Left ventricle myocardium superior (tissue), 1 donor: ENCODE measurements at regions not wholly inside any gene's neighbourhood (a gene's known extent, or its start where the extent isn't known, plus 50 kb on each side); places are given as distances from the start of the nearest gene placed in this dataset.

Experiments
- ATAC-seq: fragments of 200-7000 bp; cut with Tn5 transposase; one replicate; pipeline ENCODE4 v1.9.1; 2020; ENCODE audit warnings: mild to moderate bottlenecking, moderate library complexity
- DNase-seq: peaks from one replicate; pipeline ENCODE4 v3.0.0-alpha.2; 2020
- intact Hi-C: fragments of 100-400 bp; cut with micrococcal nuclease; formaldehyde crosslinking; loops from one replicate; pipeline ENCODE4 v1.11.0; 2022
- donor health status: DM: no; HTN: yes; CAD: no; lungs with severe emphysema.

GRCh38 chr12:19695244-19696098, 256.2 kb downstream of the AEBP2 start:
- intact Hi-C loops: no loop called here
- DNase-seq: no peak
- no peak for ATAC-seq

DNA sequence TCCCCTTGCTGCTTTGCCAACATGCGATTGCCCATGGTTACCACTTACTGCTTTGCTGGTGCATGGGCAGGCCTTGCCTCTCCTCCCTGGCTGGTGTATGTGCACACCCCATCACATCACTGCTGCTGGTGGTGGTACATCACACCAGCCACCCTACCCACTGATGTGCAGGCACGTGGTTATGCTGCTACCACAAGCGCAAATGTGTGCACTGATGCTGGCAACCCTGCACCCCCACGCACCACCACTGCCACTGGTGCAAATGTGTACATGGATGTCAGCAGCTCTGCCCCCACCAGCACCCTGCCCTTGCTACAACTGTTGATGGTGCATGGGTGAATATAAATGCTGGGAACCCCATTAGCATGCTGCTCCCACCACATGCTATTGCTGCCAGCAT, 261.7 kb downstream of the AEBP2 start:
- DNase-seq: no peak
- no peak for ATAC-seq
- intact Hi-C loops: no loop called here

DNA sequence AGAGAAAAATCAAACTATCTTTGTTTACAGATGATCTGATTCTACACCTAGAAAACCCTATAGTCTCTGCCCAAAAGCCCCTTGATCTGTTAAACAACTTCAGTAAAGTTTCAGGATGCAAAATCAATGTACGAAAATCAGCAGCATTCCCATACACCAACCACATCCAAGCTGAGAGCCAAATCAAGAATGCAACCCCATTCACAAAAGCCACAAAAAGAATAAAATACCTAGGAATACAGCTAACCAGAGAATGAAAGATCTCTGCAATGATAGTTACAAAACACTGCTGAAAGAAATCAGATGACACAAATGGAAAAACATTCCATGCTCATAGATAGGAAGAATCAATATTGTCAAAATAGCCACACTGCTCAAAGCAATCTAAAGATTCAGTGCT, 265.7 kb downstream of the AEBP2 start:
- no peak for ATAC-seq
- no peak for DNase-seq
- intact Hi-C loops: no loop called here

DNA sequence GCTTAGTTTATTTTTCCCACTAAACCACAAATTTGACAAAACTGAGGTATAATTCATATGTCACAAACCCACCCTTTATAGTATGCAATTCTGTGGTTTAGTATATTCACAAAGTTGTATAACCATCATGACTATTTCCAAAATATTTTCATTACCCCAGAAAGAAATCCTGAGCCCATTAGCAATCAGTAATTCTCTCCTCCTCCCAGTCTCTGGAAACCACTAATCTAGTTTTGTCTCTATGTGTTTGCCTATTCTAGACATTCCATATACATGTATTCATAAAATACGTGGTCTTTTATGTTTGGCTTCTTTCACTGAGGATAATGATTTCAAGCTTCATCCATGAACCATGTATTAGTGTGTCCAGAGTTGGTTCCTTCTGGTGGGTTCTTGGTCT, 267.6 kb downstream of the AEBP2 start:
- DNase-seq: no peak
- intact Hi-C loops: no loop called here

DNA sequence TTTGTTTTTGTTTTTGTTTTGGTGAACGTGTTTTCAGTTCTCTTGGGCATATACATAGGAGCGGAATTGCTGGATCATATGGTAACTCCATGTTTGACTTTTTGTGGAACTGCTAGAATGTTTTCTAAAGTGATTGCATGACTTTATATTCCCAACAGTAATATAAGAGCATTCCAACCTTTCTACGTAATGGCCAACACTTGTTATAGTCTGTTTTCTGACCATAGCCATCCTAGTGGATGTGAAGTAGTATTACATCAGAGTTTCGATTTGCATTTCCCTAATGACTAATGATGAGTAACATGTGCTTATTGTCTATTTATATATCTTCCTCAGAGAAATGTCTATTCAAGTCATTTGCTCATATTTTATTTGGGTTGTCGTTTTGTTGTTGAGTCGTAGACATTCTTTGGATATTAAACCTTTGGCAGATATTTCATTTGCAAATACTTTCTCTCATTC, 268.7 kb downstream of the AEBP2 start:
- intact Hi-C loops: no loop called here
- ATAC-seq (no peak), DNase-seq (no peak)

More for the DNA sequence above, 267.6 kb downstream of the AEBP2 start:
- no peak for ATAC-seq

GRCh38 chr12:19709889-19710288, 270.6 kb downstream of the AEBP2 start:
- ATAC-seq: no peak
- no peak for DNase-seq
- intact Hi-C loops: no loop called here

GRCh38 chr12:19710811-19711793, 271.8 kb downstream of the AEBP2 start:
- intact Hi-C loops: no loop called here
- ATAC-seq (peak; percentile 61), DNase-seq (no peak)

DNA sequence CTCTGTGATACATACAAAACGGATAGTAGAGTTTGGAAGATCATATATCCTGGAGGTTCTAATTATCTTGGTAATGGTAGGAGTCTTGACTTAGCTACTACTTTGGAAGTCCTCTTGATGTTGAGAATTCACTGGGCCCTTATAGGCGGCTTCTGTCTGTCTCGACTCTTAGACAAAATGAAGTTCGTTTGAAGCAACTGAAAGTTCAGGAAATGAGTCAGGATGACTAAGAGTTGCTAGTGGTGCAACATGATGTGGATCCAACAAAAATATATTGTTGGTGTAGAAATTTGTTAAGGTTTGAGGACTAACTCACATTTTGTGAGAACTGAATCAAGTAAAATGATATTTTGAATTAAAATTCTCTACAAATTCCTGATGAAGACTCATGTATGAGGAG, 272.7 kb downstream of the AEBP2 start:
- DNase-seq: no peak
- ATAC-seq: no peak
- intact Hi-C loops: no loop called here

DNA sequence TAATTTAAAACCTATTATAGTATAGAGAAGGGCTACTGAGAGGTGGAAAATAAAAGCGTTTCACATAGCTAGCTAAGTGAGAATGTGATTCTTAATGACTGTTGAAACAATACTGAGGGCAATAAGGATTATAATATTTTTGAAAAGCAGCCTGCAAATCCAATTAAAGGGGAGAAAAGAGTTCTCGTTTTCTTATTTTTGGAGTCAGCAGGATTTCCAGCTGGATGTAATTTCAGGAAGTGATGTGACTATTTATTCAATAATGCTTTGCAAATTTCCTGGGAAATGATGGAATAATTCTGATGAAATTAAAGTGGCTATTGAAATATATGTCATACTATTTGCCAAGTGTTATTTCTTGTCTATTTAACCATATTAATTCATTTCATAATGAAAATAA, 279.1 kb downstream of the AEBP2 start:
- DNase-seq (no peak), ATAC-seq (no peak)
- intact Hi-C loops: no loop called here

DNA sequence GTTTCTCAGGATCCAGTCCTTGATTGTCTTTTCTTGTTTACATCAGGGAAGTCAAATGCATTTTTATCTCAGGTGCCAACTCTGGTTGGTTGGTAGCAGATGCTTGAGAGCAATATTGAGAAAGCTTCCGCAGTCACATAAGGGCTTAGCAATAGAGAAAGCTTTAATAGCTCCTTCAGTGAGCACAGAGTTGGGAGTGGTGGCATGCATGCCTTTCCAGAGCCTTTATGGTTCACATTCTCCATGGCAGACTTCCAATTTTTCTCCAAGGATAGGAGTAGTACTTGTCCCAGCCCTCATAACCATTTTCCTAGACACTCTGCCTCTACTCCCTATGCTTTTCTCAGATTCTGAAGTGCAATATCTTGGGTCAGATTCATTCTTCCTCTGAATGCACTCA, 280.4 kb downstream of the AEBP2 start:
- no peak for DNase-seq
- intact Hi-C loops: no loop called here
- no peak for ATAC-seq

DNA sequence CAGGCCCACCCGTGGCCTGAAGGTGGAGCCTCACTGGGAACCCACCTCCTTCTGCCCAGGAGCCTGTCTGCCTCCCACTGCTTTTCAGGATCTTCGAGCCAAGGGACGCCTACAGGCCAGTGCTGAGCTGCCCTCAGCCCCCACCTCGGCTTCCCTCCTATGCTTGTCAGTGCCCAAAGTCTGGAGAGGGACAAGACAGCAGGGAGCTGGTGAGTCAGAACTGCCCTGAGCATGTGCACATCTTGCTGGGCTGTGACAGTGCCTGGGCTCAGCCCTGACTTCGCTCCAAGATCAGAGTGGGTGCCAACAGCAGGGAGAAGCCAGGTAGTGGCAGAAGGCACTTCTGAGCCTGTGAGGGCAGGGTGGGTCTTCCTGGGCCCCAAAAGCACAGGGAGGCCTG, 286.8 kb downstream of the AEBP2 start:
- DNase-seq (no peak), ATAC-seq (peak; percentile 20)
- intact Hi-C loops: no loop called here

- intact Hi-C loops: no loop called here
- no peak for ATAC-seq
Observed at GRCh38 chr12:19726592-19726991, 287.3 kb downstream of the AEBP2 start.

GRCh38 chr12:19737019-19737418, 297.7 kb downstream of the AEBP2 start:
- intact Hi-C loops: no loop called here
- DNase-seq (no peak), ATAC-seq (no peak)

More at GRCh38 chr12:19726592-19726991, 287.3 kb downstream of the AEBP2 start:
- no peak for DNase-seq

DNA sequence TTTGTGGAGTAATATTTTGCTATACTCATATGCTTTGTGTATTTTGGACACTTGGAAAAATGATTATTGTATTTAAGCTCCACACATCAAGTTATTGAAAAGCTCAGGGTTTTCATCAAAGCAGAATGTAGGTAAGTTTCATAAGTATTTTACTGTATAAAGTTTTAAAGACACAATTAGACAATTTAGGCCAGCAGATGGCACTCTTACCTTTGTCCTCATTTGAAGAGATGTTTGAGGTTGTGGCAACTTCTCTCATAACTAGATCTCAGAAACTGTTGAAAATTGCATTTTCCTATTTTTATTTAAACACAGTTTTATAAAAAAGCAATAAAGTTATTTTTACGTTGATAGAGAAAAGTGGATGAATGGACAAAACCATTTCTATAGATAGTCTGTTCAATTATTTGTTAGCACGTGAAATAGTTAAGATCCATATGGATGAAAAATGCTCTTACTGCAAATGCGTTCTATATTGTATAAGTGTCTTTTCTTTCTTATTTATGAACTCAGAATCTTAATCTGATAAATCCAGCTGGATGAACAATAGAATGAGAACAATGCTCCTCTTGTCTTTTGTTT, 300.0 kb downstream of the AEBP2 start:
- peak; percentile 54 for ATAC-seq
- intact Hi-C loops: no loop called here

DNA sequence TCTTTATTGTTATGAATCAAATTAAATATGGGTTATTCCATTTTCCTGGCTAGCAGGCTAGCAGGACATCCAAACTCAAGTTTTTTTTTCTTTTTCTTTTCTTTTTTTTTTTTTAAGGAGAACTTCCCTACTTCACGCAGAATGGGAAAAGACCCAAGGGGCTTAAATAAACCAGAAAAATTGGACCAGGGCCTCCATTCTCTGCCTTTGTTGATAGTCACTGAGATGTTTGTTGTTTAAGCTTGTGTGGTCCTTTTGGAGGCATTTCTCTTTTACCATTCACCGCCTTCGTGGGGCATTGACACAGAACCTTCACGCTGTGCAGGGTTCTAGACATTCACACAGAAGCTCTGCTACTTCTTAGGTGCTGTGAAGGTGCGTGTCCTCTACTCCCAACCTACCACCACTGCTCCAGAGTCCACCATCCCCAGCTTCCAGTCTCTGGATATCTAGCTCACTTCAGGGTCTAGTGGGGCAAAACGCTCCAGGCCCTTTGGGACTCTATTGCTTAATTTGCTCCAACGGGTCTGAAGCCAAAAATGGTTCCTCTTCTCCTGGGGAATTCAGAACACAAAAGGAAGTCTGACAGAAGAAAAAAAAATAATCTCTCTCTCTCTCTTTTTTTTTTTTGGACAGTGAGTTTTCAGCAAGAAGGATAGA, 301.3 kb downstream of the AEBP2 start:
- ATAC-seq (peak; percentile 58), DNase-seq (peak; percentile 26)
- intact Hi-C loops: no loop called here

More for the DNA sequence above, 300.0 kb downstream of the AEBP2 start:
- DNase-seq: no peak

DNA sequence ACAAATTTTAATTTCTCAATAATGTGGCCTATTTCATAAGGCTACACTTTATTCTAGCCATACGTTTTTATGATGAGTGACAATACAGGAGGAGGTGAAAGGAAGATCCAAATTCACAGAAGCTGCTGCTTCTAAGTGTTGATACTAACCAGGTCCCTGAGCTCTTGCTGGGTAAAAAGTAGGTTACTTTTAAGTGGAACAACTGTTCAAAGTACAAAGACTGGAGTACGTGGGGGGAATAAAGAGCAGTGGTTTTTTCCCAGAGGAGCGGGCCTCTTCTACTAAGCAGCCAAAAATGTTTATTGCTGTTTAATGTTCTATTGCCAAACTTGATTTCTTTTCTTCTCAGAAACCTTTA, 301.8 kb downstream of the AEBP2 start:
- DNase-seq (no peak), ATAC-seq (peak; percentile 29)
- intact Hi-C loops: no loop called here

- intact Hi-C loops: no loop called here
- ATAC-seq (peak; percentile 84), DNase-seq (no peak)
Observed at GRCh38 chr12:19744705-19745218, 305.5 kb downstream of the AEBP2 start.

- ATAC-seq: no peak
- DNase-seq: no peak
- intact Hi-C loops: no loop called here
Observed at GRCh38 chr12:19746471-19746870, 307.2 kb downstream of the AEBP2 start.
